Keratinocyte (primary cell): ENCODE measurements at regions not wholly inside any gene's neighbourhood (a gene's known extent, or its start where the extent isn't known, plus 50 kb on each side); places are given as distances from the start of the nearest gene placed in this dataset.

Experiments used
- DNase-seq: peaks from one replicate; pipeline ENCODE4 v3.0.0-alpha.2; 2011; ENCODE audit warnings: low read depth, missing footprints, low spot score
- FAIRE-seq: peaks from 2 replicates; lab custom pipeline; 2011; peaks lifted over from hg19 to GRCh38; lab: Jason Lieb, UNC
- H2AFZ ChIP-seq: 2 replicates; pipeline ENCODE4 v1.6.0; 2012; ENCODE audit warnings: low read length, control low read depth, inconsistent platforms; ENCODE audit not compliant: control insufficient read depth
- H3K27ac ChIP-seq: 2 replicates; pipeline ENCODE4 v1.5.1; 2011; ENCODE audit warnings: low read length; ENCODE audit not compliant: control insufficient read depth, insufficient read depth
- H3K27me3 ChIP-seq: 3 replicates; pipeline ENCODE4 v1.6.0; 2011; ENCODE audit warnings: low read length; ENCODE audit not compliant: control insufficient read depth, insufficient read depth; ENCODE audit errors: extremely low read depth
- H3K36me3 ChIP-seq, 2 experiments: 2 replicates in 1 of 2; 3 replicates in 1 of 2; pipeline ENCODE4 v1.5.1; 2011; ENCODE audit warnings: low read length in 2 of 2, mild to moderate bottlenecking in 1 of 2; ENCODE audit not compliant: control insufficient read depth in 2 of 2, insufficient read depth in 2 of 2; ENCODE audit errors: extremely low read depth in 1 of 2
- H3K4me1 ChIP-seq: 3 replicates; pipeline ENCODE4 v1.5.1; 2011; ENCODE audit warnings: low read length; ENCODE audit not compliant: control insufficient read depth, insufficient read depth; ENCODE audit errors: extremely low read depth
- H3K4me2 ChIP-seq: 3 replicates; pipeline ENCODE4 v1.6.0; 2011; ENCODE audit warnings: low read depth, low read length; ENCODE audit not compliant: control insufficient read depth, insufficient read depth; ENCODE audit errors: extremely low read depth
- H3K4me3 ChIP-seq, 3 experiments: fragments of 200-600 bp in 1 of 3; sonication (generic) in 1 of 3; 2 replicates in 2 of 3; 3 replicates in 1 of 3; pipeline ENCODE4 v1.5.1; 2011 to 2016; ENCODE audit warnings: low read length in 3 of 3, mild to moderate bottlenecking in 3 of 3, control low read depth in 2 of 3, inconsistent platforms in 1 of 3, low read depth in 1 of 3, mixed read lengths in 1 of 3, mixed run types in 1 of 3, moderate library complexity in 1 of 3; ENCODE audit not compliant: control insufficient read depth in 2 of 3, insufficient read depth in 2 of 3; ENCODE audit errors: extremely low read depth in 1 of 3
- H3K79me2 ChIP-seq: 2 replicates; pipeline ENCODE4 v1.6.0; 2012; ENCODE audit warnings: low read length; ENCODE audit not compliant: control insufficient read depth, insufficient read depth
- H3K9ac ChIP-seq: 3 replicates; pipeline ENCODE4 v1.6.0; 2011; ENCODE audit warnings: low read length; ENCODE audit not compliant: control insufficient read depth, insufficient read depth; ENCODE audit errors: extremely low read depth
- H3K9me1 ChIP-seq: 3 replicates; pipeline ENCODE4 v1.6.0; 2011; ENCODE audit warnings: low read length; ENCODE audit not compliant: control insufficient read depth, insufficient read depth; ENCODE audit errors: extremely low read depth
- H3K9me3 ChIP-seq: 2 replicates; pipeline ENCODE4 v1.5.1; 2012; ENCODE audit warnings: low read depth, low read length; ENCODE audit not compliant: control insufficient read depth
- H4K20me1 ChIP-seq: 3 replicates; pipeline ENCODE4 v1.6.0; 2011; ENCODE audit warnings: low read length; ENCODE audit not compliant: control insufficient read depth, insufficient read depth; ENCODE audit errors: extremely low read depth
- EZH2 ChIP-seq: IDR thresholded peaks from one replicate; pipeline ENCODE4 v1.6.1; 2012; ENCODE audit warnings: inconsistent platforms, mild to moderate bottlenecking, low read length, moderate library complexity
- dilution Hi-C: fragments of 300-500 bp; cut with MboI; formaldehyde crosslinking; loops from one replicate; pipeline ENCODE4 v1.7.0; 2020; ENCODE audit warnings: low sequenced_read_pairs; ENCODE audit not compliant: extremely low pct_ligation_motif_present
- TF ChIP-seq, protein P1 (sequence below), 3 experiments: IDR thresholded peaks in 1 of 3; conservative IDR thresholded peaks in 1 of 3; optimal IDR thresholded peaks in 1 of 3; 2 replicates in 2 of 3; 3 replicates in 1 of 3; pipeline versions ENCODE3 to v1.5.1; 2011; ENCODE audit warnings: low read length in 3 of 3, mild to moderate bottlenecking in 3 of 3, moderate library complexity in 2 of 3, control low read depth in 1 of 3, inconsistent platforms in 1 of 3; ENCODE audit not compliant: insufficient read depth in 2 of 3; ENCODE audit errors: extremely low read depth in 1 of 3

DNA sequence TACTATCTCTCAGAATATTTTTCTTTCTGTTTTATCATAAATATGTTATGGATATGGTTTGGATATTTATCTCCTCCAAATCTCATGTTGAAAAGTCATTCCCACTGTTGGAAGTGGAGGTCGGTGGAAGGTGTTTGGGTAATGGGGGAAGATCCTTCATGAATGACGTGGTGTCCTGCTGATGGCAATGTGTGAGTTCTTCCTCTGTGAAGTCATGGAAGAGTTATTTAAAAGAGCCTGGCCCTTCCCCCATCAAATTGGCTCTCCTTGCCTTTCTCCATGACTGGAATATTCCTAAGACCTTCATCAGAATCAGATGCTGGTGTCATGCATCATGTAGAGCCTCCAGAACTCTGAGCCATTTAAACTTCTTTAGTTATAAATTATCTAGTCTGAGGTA is 1291.6 kb downstream of the FSCB start:
- Histone ChIP-seq H3K27me3 (no peaks in the 10 kb centered on the region), H3K9ac (no peak overlapping the region), H3K9me1 (no peaks in the 10 kb centered on the region), H3K9me3 (no peaks in the 10 kb centered on the region), H3K36me3 (no peaks in the 10 kb centered on the region), H3K4me3 (no peak overlapping the region), H3K27ac (no peak overlapping the region), H3K4me1 (no peaks in the 10 kb centered on the region), H2AFZ (no peak overlapping the region), H3K4me2 (no peak overlapping the region), H3K79me2 (no peaks in the 10 kb centered on the region), H4K20me1 (no peaks in the 10 kb centered on the region)
- dilution Hi-C loops = no loop called here
- no peak for DNase-seq
- no peak for TF ChIP-seq EZH2
- TF ChIP-seq, protein P1, sequence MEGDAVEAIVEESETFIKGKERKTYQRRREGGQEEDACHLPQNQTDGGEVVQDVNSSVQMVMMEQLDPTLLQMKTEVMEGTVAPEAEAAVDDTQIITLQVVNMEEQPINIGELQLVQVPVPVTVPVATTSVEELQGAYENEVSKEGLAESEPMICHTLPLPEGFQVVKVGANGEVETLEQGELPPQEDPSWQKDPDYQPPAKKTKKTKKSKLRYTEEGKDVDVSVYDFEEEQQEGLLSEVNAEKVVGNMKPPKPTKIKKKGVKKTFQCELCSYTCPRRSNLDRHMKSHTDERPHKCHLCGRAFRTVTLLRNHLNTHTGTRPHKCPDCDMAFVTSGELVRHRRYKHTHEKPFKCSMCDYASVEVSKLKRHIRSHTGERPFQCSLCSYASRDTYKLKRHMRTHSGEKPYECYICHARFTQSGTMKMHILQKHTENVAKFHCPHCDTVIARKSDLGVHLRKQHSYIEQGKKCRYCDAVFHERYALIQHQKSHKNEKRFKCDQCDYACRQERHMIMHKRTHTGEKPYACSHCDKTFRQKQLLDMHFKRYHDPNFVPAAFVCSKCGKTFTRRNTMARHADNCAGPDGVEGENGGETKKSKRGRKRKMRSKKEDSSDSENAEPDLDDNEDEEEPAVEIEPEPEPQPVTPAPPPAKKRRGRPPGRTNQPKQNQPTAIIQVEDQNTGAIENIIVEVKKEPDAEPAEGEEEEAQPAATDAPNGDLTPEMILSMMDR (optimal IDR thresholded peaks at IDR 0.05 in 1 of 3, IDR thresholded peaks at IDR 0.05 in 1 of 3, conservative IDR thresholded peaks at IDR 0.05 in 1 of 3; ENCODE audit: extremely low read depth in 1 of 3, insufficient read depth in 2 of 3, low read length in 3 of 3) = no peak
- FAIRE-seq = no peak

DNA sequence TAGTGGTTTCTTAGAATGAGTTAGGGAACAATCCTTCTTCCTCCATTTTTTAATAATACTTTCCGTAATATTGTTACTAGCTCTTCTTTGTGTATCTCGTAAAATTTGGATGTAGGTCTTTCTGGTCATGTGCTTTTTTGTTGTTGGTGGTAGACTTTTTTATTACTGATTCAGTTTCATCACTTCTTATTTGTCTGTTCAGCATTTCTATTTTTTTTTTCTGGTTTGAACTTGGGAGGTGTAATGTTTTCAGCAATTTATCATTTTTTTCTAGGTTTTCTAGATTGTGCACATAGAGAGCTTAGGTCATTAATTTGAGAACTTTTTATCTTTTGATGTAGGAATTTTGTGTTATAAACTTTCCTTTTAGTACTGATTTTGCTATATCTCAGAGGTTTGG is 1299.9 kb downstream of the FSCB start:
- Histone ChIP-seq H2AFZ (no peak overlapping the region), H3K4me2 (no peak overlapping the region), H3K9me3 (no peaks in the 10 kb centered on the region), H3K27ac (no peak overlapping the region), H3K36me3 (no peaks in the 10 kb centered on the region), H3K4me3 (no peak overlapping the region), H3K79me2 (no peaks in the 10 kb centered on the region), H3K27me3 (no peaks in the 10 kb centered on the region), H4K20me1 (no peaks in the 10 kb centered on the region), H3K9ac (no peak overlapping the region), H3K9me1 (no peaks in the 10 kb centered on the region), H3K4me1 (no peaks in the 10 kb centered on the region)
- TF ChIP-seq, protein P1 (optimal IDR thresholded peaks at IDR 0.05 in 1 of 3, IDR thresholded peaks at IDR 0.05 in 1 of 3, conservative IDR thresholded peaks at IDR 0.05 in 1 of 3; ENCODE audit: extremely low read depth in 1 of 3, insufficient read depth in 2 of 3, low read length in 3 of 3) = no peak
- no peak for TF ChIP-seq EZH2
- dilution Hi-C loops = no loop called here
- FAIRE-seq (no peak), DNase-seq (no peak)
